ENCODE measurements at regions not wholly inside any gene's neighbourhood (a gene's known extent, or its start where the extent isn't known, plus 50 kb on each side); places are given as distances from the start of the nearest gene placed in this dataset.

DNA sequence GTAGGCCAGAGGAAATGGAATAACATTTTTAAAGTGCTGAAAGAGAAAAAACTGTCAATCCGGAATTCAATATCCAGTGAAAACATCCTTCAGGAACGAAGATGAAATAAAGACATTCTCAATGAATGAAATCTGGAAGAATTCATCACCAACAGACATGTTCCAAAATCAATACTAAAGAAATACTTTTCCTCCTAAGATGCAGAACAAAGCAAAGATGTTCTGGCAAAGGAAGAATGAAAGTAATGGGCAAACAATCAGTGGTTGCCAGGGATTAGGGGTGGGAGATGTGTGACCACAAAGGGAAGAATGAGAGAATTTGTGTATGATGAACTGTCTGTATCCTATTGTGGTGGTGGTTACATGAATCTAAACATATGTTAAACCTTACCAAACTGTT lies 52.8 kb upstream of the EEPD1 start:
- TF ChIP-seq, protein P1, sequence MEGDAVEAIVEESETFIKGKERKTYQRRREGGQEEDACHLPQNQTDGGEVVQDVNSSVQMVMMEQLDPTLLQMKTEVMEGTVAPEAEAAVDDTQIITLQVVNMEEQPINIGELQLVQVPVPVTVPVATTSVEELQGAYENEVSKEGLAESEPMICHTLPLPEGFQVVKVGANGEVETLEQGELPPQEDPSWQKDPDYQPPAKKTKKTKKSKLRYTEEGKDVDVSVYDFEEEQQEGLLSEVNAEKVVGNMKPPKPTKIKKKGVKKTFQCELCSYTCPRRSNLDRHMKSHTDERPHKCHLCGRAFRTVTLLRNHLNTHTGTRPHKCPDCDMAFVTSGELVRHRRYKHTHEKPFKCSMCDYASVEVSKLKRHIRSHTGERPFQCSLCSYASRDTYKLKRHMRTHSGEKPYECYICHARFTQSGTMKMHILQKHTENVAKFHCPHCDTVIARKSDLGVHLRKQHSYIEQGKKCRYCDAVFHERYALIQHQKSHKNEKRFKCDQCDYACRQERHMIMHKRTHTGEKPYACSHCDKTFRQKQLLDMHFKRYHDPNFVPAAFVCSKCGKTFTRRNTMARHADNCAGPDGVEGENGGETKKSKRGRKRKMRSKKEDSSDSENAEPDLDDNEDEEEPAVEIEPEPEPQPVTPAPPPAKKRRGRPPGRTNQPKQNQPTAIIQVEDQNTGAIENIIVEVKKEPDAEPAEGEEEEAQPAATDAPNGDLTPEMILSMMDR (IDR thresholded peaks at IDR 0.05): no peak
- TF ChIP-seq EP300 (IDR thresholded peaks at IDR 0.05): no peak

All from upper lobe of left lung (tissue), 4 donors.